IPS-15b (cell line): ENCODE measurements at regions not wholly inside any gene's neighbourhood (a gene's known extent, or its start where the extent isn't known, plus 50 kb on each side); places are given as distances from the start of the nearest gene placed in this dataset.

Experiments
- H3K27me3 ChIP-seq: one replicate; pipeline ENCODE4 v1.6.1; 2013; ENCODE audit warnings: low read length; ENCODE audit not compliant: control insufficient read depth, insufficient read depth
- H3K36me3 ChIP-seq: one replicate; pipeline ENCODE4 v1.6.1; 2013; ENCODE audit warnings: low read length; ENCODE audit not compliant: control insufficient read depth, insufficient read depth
- H3K4me1 ChIP-seq: one replicate; pipeline ENCODE4 v1.6.1; 2013; ENCODE audit warnings: mild to moderate bottlenecking, low read length; ENCODE audit not compliant: control insufficient read depth, insufficient read depth
- H3K4me3 ChIP-seq: one replicate; pipeline ENCODE4 v1.5.1; 2013; ENCODE audit warnings: low read depth, low read length
- H3K9ac ChIP-seq: one replicate; pipeline ENCODE4 v1.6.1; 2013; ENCODE audit warnings: low read depth, mild to moderate bottlenecking, low read length
- H3K9me3 ChIP-seq: one replicate; pipeline ENCODE4 v1.6.1; 2013; ENCODE audit warnings: mild to moderate bottlenecking, low read length; ENCODE audit not compliant: control insufficient read depth, insufficient read depth

DNA sequence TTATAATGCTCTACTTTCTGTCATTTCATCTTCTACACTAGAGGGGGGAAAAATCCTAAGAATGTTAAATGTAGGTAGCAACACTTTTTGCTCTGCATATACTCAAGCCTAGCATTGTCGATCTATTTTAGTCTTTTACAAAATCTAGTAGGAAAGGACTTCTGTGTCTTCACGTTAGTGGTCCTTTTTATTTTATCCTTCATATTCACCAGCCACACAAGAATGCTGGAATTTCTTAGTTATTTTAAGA is 253.0 kb upstream of the FLRT2 start:
- Histone ChIP-seq H3K36me3 (no peaks in the 10 kb centered on the region), H3K9me3 (no peaks in the 10 kb centered on the region), H3K27me3 (no peaks in the 10 kb centered on the region), H3K4me3 (no peak overlapping the region), H3K4me1 (peaks cover 1% of the 10 kb centered on the region), H3K9ac (no peak overlapping the region)

GRCh38 chr14:85279407-85279806 is 250.5 kb upstream of the FLRT2 start:
- no peaks in the 10 kb centered on the region for H3K36me3 ChIP-seq
- H3K27me3 ChIP-seq = no peaks in the 10 kb centered on the region
- H3K4me1 ChIP-seq = peaks cover 4% of the 10 kb centered on the region
- no peak overlapping the region for H3K4me3 ChIP-seq
- no peak overlapping the region for H3K9ac ChIP-seq
- no peaks in the 10 kb centered on the region for H3K9me3 ChIP-seq

DNA sequence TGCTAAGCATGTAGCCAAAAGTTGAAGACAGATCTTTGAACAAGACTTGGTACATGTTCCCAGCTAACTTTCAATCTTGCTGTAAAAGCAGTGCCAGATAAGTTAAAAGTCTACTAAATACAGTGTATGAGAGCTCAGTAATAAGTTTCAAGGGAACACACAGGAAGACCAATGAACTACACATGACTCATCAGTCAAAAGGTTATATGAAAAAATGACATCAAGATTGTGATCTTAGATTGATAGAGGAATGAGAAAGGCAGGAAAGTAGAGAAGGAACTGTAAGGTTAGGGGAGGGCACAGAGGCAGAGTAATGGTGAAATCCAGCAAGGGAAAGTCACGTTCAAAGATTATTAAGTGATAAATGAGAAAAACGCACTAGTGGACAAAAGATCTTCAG is 249.9 kb upstream of the FLRT2 start:
- no peak overlapping the region for H3K4me3 ChIP-seq
- H3K9ac ChIP-seq = no peak overlapping the region
- H3K9me3 ChIP-seq = no peaks in the 10 kb centered on the region
- H3K27me3 ChIP-seq = no peaks in the 10 kb centered on the region
- H3K4me1 ChIP-seq = peaks cover 4% of the 10 kb centered on the region
- no peaks in the 10 kb centered on the region for H3K36me3 ChIP-seq

- Histone ChIP-seq H3K27me3 (no peaks in the 10 kb centered on the region), H3K9ac (no peak overlapping the region), H3K4me1 (peaks cover 4% of the 10 kb centered on the region), H3K9me3 (no peaks in the 10 kb centered on the region), H3K36me3 (no peaks in the 10 kb centered on the region), H3K4me3 (no peak overlapping the region)
These were observed 248.0 kb upstream of the FLRT2 start for GRCh38 chr14:85281921-85282320.

- Histone ChIP-seq H3K27me3 (no peaks in the 10 kb centered on the region), H3K36me3 (no peaks in the 10 kb centered on the region), H3K4me3 (no peak overlapping the region), H3K9ac (no peak overlapping the region), H3K4me1 (no peaks in the 10 kb centered on the region), H3K9me3 (no peaks in the 10 kb centered on the region)
These were observed 241.9 kb upstream of the FLRT2 start for GRCh38 chr14:85288041-85288440.

DNA sequence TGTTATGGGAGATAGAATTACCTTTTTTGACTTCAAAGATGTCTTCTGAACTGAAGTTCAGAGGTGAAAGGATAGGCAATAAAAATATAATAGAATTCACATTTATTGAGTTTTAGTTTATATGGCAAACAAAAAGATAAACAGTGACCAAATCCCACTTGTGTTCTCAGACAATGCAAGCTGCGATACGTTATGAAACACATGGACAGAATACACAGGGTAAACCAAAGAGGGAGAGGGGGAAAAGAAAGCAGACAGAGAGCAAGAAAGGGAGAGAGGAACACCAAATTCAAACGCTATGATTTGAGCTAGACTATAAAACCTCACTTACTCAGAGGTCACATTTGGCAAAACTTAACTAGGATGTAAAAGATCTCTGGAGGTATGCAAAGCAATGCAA is 238.2 kb upstream of the FLRT2 start:
- no peaks in the 10 kb centered on the region for H3K36me3 ChIP-seq
- no peaks in the 10 kb centered on the region for H3K27me3 ChIP-seq
- no peak overlapping the region for H3K4me3 ChIP-seq
- no peaks in the 10 kb centered on the region for H3K9me3 ChIP-seq
- H3K9ac ChIP-seq = no peak overlapping the region
- H3K4me1 ChIP-seq = no peaks in the 10 kb centered on the region

DNA sequence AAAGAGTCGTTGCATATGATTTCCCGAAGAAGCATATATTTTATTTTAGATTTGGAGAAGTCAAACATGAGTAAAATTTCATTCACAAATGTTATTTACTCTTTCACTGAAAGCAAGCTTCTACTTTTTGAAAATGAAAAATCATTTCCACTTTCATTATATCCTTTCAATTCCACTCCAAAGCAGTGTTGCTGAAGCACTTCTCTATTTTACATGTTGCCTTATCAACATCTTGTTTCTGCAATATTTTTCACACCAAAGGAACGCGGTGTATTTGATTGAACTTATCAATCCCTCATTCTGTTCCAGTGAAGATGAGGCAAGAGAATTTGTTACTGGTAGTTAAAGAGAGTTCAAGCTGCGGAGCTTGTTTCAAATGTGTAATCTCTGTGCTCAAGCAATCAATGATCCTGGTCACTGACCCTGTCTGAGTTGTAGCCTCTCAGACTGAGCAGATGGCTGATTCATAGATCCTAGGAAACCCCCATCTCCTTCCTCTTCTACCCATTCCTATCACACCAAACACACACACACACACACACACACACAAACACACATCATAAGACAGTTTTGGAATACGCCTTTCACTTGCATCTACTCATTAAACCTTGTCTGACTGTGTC is 236.2 kb upstream of the FLRT2 start:
- no peak overlapping the region for H3K9ac ChIP-seq
- no peaks in the 10 kb centered on the region for H3K27me3 ChIP-seq
- no peaks in the 10 kb centered on the region for H3K36me3 ChIP-seq
- no peaks in the 10 kb centered on the region for H3K4me1 ChIP-seq
- no peaks in the 10 kb centered on the region for H3K9me3 ChIP-seq
- no peak overlapping the region for H3K4me3 ChIP-seq

GRCh38 chr14:85295318-85295717 is 234.6 kb upstream of the FLRT2 start:
- H3K9ac ChIP-seq = no peak overlapping the region
- no peak overlapping the region for H3K4me3 ChIP-seq
- H3K27me3 ChIP-seq = no peaks in the 10 kb centered on the region
- no peaks in the 10 kb centered on the region for H3K36me3 ChIP-seq
- H3K9me3 ChIP-seq = no peaks in the 10 kb centered on the region
- H3K4me1 ChIP-seq = no peaks in the 10 kb centered on the region

GRCh38 chr14:85296456-85297210 is 233.3 kb upstream of the FLRT2 start:
- H3K36me3 ChIP-seq = no peaks in the 10 kb centered on the region

GRCh38 chr14:85300107-85300506 is 229.8 kb upstream of the FLRT2 start:
- H3K9ac ChIP-seq = no peak overlapping the region
- H3K36me3 ChIP-seq = no peaks in the 10 kb centered on the region
- no peaks in the 10 kb centered on the region for H3K27me3 ChIP-seq
- no peaks in the 10 kb centered on the region for H3K9me3 ChIP-seq
- H3K4me3 ChIP-seq = no peak overlapping the region
- no peaks in the 10 kb centered on the region for H3K4me1 ChIP-seq

More at GRCh38 chr14:85296456-85297210, 233.3 kb upstream of the FLRT2 start:
- H3K9ac ChIP-seq = no peak overlapping the region
- no peaks in the 10 kb centered on the region for H3K9me3 ChIP-seq
- no peaks in the 10 kb centered on the region for H3K4me1 ChIP-seq
- H3K27me3 ChIP-seq = no peaks in the 10 kb centered on the region
- H3K4me3 ChIP-seq = no peak overlapping the region

GRCh38 chr14:85301506-85301905 is 228.4 kb upstream of the FLRT2 start:
- no peak overlapping the region for H3K4me3 ChIP-seq
- H3K9ac ChIP-seq = no peak overlapping the region
- H3K27me3 ChIP-seq = no peaks in the 10 kb centered on the region
- H3K9me3 ChIP-seq = no peaks in the 10 kb centered on the region
- H3K4me1 ChIP-seq = no peaks in the 10 kb centered on the region
- no peaks in the 10 kb centered on the region for H3K36me3 ChIP-seq

GRCh38 chr14:85306024-85306423 is 223.9 kb upstream of the FLRT2 start:
- Histone ChIP-seq H3K9me3 (no peaks in the 10 kb centered on the region), H3K9ac (no peak overlapping the region), H3K4me3 (no peak overlapping the region), H3K27me3 (no peaks in the 10 kb centered on the region), H3K4me1 (peaks cover 6% of the 10 kb centered on the region), H3K36me3 (no peaks in the 10 kb centered on the region)
